ENCODE measurements at regions not wholly inside any gene's neighbourhood (a gene's known extent, or its start where the extent isn't known, plus 50 kb on each side); places are given as distances from the start of the nearest gene placed in this dataset.

- no peak for TF ChIP-seq POLR2A (IDR thresholded peaks at IDR 0.05; ENCODE audit: extremely low read depth, insufficient read length)
- no peak for TF ChIP-seq CTCF (IDR thresholded peaks at IDR 0.05; ENCODE audit: low read depth, low read length)
These were observed 50.3 kb upstream of the TRIM9 start for GRCh38 chr14:51145246-51145645.
